IMR-90 (cell line): ENCODE measurements at regions not wholly inside any gene's neighbourhood (a gene's known extent, or its start where the extent isn't known, plus 50 kb on each side); places are given as distances from the start of the nearest gene placed in this dataset.

ENCODE experiments used
- BHLHE40 ChIP-seq: fragments of 150-350 bp; IDR thresholded peaks from 2 replicates; pipeline ENCODE4 v1.6.1; 2016; ENCODE audit warnings: mild to moderate bottlenecking, low read depth, low read length
- CEBPB ChIP-seq: IDR thresholded peaks from 2 replicates; pipeline ENCODE4 v1.6.1; 2012; ENCODE audit warnings: low read depth, low read length, improper control_type of control experiment
- CHD1 ChIP-seq: IDR thresholded peaks from 2 replicates; pipeline ENCODE4 v1.6.1; 2012; ENCODE audit warnings: low read depth, low read length, improper control_type of control experiment
- MAFK ChIP-seq: IDR thresholded peaks from 2 replicates; pipeline ENCODE4 v1.6.1; 2012; ENCODE audit warnings: low read depth, low read length, improper control_type of control experiment
- MAZ ChIP-seq: IDR thresholded peaks from 2 replicates; pipeline ENCODE4 v1.6.1; 2012; ENCODE audit warnings: low read depth, mild to moderate bottlenecking, low read length, improper control_type of control experiment, moderate library complexity, borderline replicate concordance
- MXI1 ChIP-seq: IDR thresholded peaks from 2 replicates; pipeline ENCODE4 v1.6.1; 2012; ENCODE audit warnings: low read depth, mild to moderate bottlenecking, low read length, moderate library complexity, borderline replicate concordance
- NFE2L2 ChIP-seq: fragments of 150-350 bp; IDR thresholded peaks from 2 replicates; pipeline ENCODE4 v1.6.1; 2016; ENCODE audit warnings: low read depth, mild to moderate bottlenecking, low read length
- POLR2A ChIP-seq: IDR thresholded peaks from 2 replicates; pipeline ENCODE4 v1.6.1; 2012; ENCODE audit warnings: mild to moderate bottlenecking, low read depth, low read length
- RAD21 ChIP-seq: IDR thresholded peaks from 2 replicates; pipeline ENCODE4 v1.6.1; 2012; ENCODE audit warnings: low read length, improper control_type of control experiment
- RCOR1 ChIP-seq: IDR thresholded peaks from 2 replicates; pipeline ENCODE4 v1.6.1; 2012; ENCODE audit warnings: mild to moderate bottlenecking, low read length, improper control_type of control experiment; ENCODE audit not compliant: insufficient replicate concordance
- RFX5 ChIP-seq: IDR thresholded peaks from 2 replicates; pipeline ENCODE4 v1.8.0; 2012; ENCODE audit warnings: low read depth, mild to moderate bottlenecking, low read length, moderate library complexity
- SMC3 ChIP-seq: fragments of 150-350 bp; IDR thresholded peaks from 2 replicates; pipeline ENCODE4 v1.6.1; 2016; ENCODE audit warnings: low read depth, mild to moderate bottlenecking, antibody characterized with exemption, low read length, moderate library complexity
- TF ChIP-seq, protein P1 (sequence below): conservative IDR thresholded peaks from 2 replicates; pipeline ENCODE4 v1.5.1; 2012; ENCODE audit warnings: mild to moderate bottlenecking, low read depth, low read length, improper control_type of control experiment
- TF ChIP-seq, protein P2 (sequence below): fragments of 150-350 bp; IDR thresholded peaks from 2 replicates; pipeline ENCODE4 v1.6.1; 2017; ENCODE audit warnings: mild to moderate bottlenecking, antibody characterized with exemption, low read length, low read depth

DNA sequence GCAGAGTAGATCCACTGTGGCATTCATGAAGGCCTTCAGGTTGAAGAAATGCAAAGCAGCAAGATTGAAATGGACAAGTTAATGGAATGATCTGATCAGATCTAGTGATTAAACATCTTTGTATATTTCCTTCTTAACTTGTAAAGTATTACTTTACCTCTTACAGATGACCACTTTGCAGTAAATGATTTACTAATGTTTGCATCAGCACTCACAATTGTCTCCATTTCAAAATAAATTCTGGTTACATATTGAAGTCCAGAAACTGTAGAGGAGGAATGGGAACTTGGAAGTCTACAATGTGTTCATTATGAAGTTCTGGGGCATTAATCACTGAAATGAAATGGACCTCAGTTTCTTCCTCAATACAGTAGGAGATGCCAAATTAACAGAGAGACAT is 380.8 kb downstream of the FOXO1 start:
- TF ChIP-seq, protein P1, sequence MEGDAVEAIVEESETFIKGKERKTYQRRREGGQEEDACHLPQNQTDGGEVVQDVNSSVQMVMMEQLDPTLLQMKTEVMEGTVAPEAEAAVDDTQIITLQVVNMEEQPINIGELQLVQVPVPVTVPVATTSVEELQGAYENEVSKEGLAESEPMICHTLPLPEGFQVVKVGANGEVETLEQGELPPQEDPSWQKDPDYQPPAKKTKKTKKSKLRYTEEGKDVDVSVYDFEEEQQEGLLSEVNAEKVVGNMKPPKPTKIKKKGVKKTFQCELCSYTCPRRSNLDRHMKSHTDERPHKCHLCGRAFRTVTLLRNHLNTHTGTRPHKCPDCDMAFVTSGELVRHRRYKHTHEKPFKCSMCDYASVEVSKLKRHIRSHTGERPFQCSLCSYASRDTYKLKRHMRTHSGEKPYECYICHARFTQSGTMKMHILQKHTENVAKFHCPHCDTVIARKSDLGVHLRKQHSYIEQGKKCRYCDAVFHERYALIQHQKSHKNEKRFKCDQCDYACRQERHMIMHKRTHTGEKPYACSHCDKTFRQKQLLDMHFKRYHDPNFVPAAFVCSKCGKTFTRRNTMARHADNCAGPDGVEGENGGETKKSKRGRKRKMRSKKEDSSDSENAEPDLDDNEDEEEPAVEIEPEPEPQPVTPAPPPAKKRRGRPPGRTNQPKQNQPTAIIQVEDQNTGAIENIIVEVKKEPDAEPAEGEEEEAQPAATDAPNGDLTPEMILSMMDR, result no peak
- TF ChIP-seq POLR2A (no peak), BHLHE40 (no peak), MAFK (no peak), CHD1 (no peak), MAZ (no peak), RFX5 (no peak), NFE2L2 (no peak), RCOR1 (no peak), RAD21 (no peak), SMC3 (no peak), CEBPB (no peak), MXI1 (no peak)
- TF ChIP-seq, protein P2, sequence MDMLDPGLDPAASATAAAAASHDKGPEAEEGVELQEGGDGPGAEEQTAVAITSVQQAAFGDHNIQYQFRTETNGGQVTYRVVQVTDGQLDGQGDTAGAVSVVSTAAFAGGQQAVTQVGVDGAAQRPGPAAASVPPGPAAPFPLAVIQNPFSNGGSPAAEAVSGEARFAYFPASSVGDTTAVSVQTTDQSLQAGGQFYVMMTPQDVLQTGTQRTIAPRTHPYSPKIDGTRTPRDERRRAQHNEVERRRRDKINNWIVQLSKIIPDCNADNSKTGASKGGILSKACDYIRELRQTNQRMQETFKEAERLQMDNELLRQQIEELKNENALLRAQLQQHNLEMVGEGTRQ, result no peak
